ENCODE measurements at regions not wholly inside any gene's neighbourhood (a gene's known extent, or its start where the extent isn't known, plus 50 kb on each side); places are given as distances from the start of the nearest gene placed in this dataset.

- no peak overlapping the region for H3K4me3 ChIP-seq (ENCODE audit: control insufficient read depth in 1 of 7, extremely low read depth in 1 of 7, insufficient read depth in 4 of 7, low read depth in 2 of 7, low read length in 6 of 7)
- no peak overlapping the region for H3K27ac ChIP-seq (ENCODE audit: insufficient read depth in 1 of 2, low read depth in 1 of 2, low read length in 2 of 2, poor library complexity in 1 of 2, severe bottlenecking in 2 of 2)
- no peaks in the 10 kb centered on the region for H3K36me3 ChIP-seq (ENCODE audit: control insufficient read depth in 4 of 4, insufficient read depth in 4 of 4, low read length in 3 of 4)
- H3K4me1 ChIP-seq (ENCODE audit: control extremely low read depth in 1 of 4, control insufficient read depth in 4 of 4, insufficient read depth in 4 of 4, low read length in 3 of 4) = no peaks in the 10 kb centered on the region
- no peaks in the 10 kb centered on the region for H3K9me3 ChIP-seq (ENCODE audit: control extremely low read depth in 1 of 5, control insufficient read depth in 4 of 5, insufficient read depth in 2 of 5, low read depth in 1 of 5, low read length in 4 of 5)
- WGBS (ENCODE audit: insufficient coverage) = 100% methylated on average over 3 of the region's 5 CpGs
- no peak for DNase-seq
- CTCF ChIA-PET = no interaction called here
- POLR2A ChIA-PET = no interaction called here
- H3K27me3 ChIP-seq (replicated peaks in 2 of 5; ENCODE audit: control insufficient read depth in 4 of 5, insufficient read depth in 5 of 5, low read length in 4 of 5) = no peaks in the 10 kb centered on the region
These were observed 183.1 kb downstream of the NMUR2 start for GRCh38 chr5:152221721-152222629.

DNA sequence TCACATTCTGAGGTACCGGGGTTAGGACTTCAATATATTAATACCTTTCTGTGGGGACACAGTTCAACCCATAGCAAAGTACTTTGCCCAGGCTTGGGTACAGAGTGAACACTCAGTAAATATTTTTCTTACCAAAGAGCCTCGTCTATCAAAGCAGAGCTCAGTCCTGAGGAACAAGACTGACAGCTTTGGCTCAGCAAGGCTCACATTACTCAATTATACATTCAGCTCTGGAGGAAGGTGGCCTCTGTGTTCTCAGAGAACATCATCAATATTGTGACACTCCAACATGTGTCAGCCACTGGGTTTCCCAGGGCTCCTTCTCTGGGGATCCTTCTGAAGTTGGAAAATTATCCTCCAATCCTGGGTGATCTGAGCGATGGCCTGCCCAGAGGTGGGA, 186.4 kb downstream of the NMUR2 start:
- Histone ChIP-seq H3K4me1 (ENCODE audit: control extremely low read depth in 1 of 4, control insufficient read depth in 4 of 4, insufficient read depth in 4 of 4, low read length in 3 of 4) (no peaks in the 10 kb centered on the region), H3K27me3 (replicated peaks in 2 of 5; ENCODE audit: control insufficient read depth in 4 of 5, insufficient read depth in 5 of 5, low read length in 4 of 5) (no peaks in the 10 kb centered on the region), H3K9me3 (ENCODE audit: control extremely low read depth in 1 of 5, control insufficient read depth in 4 of 5, insufficient read depth in 2 of 5, low read depth in 1 of 5, low read length in 4 of 5) (no peaks in the 10 kb centered on the region), H3K27ac (ENCODE audit: insufficient read depth in 1 of 2, low read depth in 1 of 2, low read length in 2 of 2, poor library complexity in 1 of 2, severe bottlenecking in 2 of 2) (no peak overlapping the region), H3K36me3 (ENCODE audit: control insufficient read depth in 4 of 4, insufficient read depth in 4 of 4, low read length in 3 of 4) (no peaks in the 10 kb centered on the region), H3K4me3 (ENCODE audit: control insufficient read depth in 1 of 7, extremely low read depth in 1 of 7, insufficient read depth in 4 of 7, low read depth in 2 of 7, low read length in 6 of 7) (no peak overlapping the region)
- DNase-seq = no peak
- ChIA-PET CTCF (no interaction called here), POLR2A (no interaction called here)
- 87% methylated on average over 3 of the region's 3 CpGs for WGBS (ENCODE audit: insufficient coverage)

GRCh38 chr5:152205804-152206203, 199.3 kb downstream of the NMUR2 start:
- Histone ChIP-seq H3K4me3 (ENCODE audit: control insufficient read depth in 1 of 7, extremely low read depth in 1 of 7, insufficient read depth in 4 of 7, low read depth in 2 of 7, low read length in 6 of 7) (no peak overlapping the region), H3K9me3 (ENCODE audit: control extremely low read depth in 1 of 5, control insufficient read depth in 4 of 5, insufficient read depth in 2 of 5, low read depth in 1 of 5, low read length in 4 of 5) (no peaks in the 10 kb centered on the region), H3K27ac (ENCODE audit: insufficient read depth in 1 of 2, low read depth in 1 of 2, low read length in 2 of 2, poor library complexity in 1 of 2, severe bottlenecking in 2 of 2) (no peak overlapping the region), H3K27me3 (replicated peaks in 2 of 5; ENCODE audit: control insufficient read depth in 4 of 5, insufficient read depth in 5 of 5, low read length in 4 of 5) (no peaks in the 10 kb centered on the region), H3K36me3 (ENCODE audit: control insufficient read depth in 4 of 4, insufficient read depth in 4 of 4, low read length in 3 of 4) (no peaks in the 10 kb centered on the region), H3K4me1 (ENCODE audit: control extremely low read depth in 1 of 4, control insufficient read depth in 4 of 4, insufficient read depth in 4 of 4, low read length in 3 of 4) (no peaks in the 10 kb centered on the region)
- no CpG with 5 or more reads among the region's 1 CpG for WGBS (ENCODE audit: insufficient coverage)
- no peak for DNase-seq
- ChIA-PET POLR2A (no interaction called here), CTCF (no interaction called here)

- Histone ChIP-seq H3K4me1 (ENCODE audit: control extremely low read depth in 1 of 4, control insufficient read depth in 4 of 4, insufficient read depth in 4 of 4, low read length in 3 of 4) (no peaks in the 10 kb centered on the region), H3K36me3 (ENCODE audit: control insufficient read depth in 4 of 4, insufficient read depth in 4 of 4, low read length in 3 of 4) (no peaks in the 10 kb centered on the region), H3K27me3 (replicated peaks in 2 of 5; ENCODE audit: control insufficient read depth in 4 of 5, insufficient read depth in 5 of 5, low read length in 4 of 5) (no peaks in the 10 kb centered on the region), H3K4me3 (ENCODE audit: control insufficient read depth in 1 of 7, extremely low read depth in 1 of 7, insufficient read depth in 4 of 7, low read depth in 2 of 7, low read length in 6 of 7) (no peak overlapping the region), H3K27ac (ENCODE audit: insufficient read depth in 1 of 2, low read depth in 1 of 2, low read length in 2 of 2, poor library complexity in 1 of 2, severe bottlenecking in 2 of 2) (no peak overlapping the region), H3K9me3 (ENCODE audit: control extremely low read depth in 1 of 5, control insufficient read depth in 4 of 5, insufficient read depth in 2 of 5, low read depth in 1 of 5, low read length in 4 of 5) (no peaks in the 10 kb centered on the region)
- CTCF ChIA-PET = no interaction called here
- 90% methylated on average over 1 of the region's 1 CpG for WGBS (ENCODE audit: insufficient coverage)
- no peak for DNase-seq
- POLR2A ChIA-PET = no interaction called here
These were observed 202.8 kb downstream of the NMUR2 start for GRCh38 chr5:152202321-152202720.

DNA sequence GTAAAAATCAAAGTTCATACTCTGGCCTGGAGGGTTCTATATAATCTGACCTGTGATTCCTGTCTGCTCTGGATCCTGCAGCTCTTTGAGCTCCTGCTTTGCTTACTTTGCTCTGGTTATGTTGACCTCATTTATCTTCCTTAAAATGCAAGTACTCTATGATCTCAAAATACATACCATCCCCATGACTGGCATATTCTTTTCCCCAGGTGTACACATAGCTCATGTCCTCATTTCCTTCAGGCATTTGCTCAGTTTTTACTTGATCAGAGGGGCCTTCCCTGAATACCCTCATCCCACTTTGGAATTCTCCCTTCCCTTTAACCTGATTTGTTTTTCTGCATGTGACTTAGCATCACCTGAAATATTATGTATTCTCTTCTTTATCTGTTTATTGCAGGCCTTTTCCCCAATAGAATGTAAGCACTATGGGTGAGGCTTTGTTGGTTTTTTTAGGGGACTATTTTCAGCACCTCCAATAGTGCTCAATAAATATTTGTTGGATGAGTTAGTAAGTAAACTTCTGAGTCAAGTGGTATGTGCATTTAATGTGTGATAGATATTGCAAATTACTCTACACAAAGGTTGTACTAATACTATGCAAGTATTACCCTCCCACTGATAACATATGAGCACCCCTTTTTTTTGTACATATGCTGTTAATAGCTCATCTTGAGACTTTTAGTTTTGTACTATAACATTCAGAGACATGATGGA, 211.5 kb downstream of the NMUR2 start:
- H3K27ac ChIP-seq (ENCODE audit: insufficient read depth in 1 of 2, low read depth in 1 of 2, low read length in 2 of 2, poor library complexity in 1 of 2, severe bottlenecking in 2 of 2) = no peak overlapping the region
- peaks cover 0 to 2% (median 0%) of the 10 kb centered on the region in 5 experiments for H3K9me3 ChIP-seq (ENCODE audit: control extremely low read depth in 1 of 5, control insufficient read depth in 4 of 5, insufficient read depth in 2 of 5, low read depth in 1 of 5, low read length in 4 of 5)
- DNase-seq = no peak
- ChIA-PET POLR2A (no interaction called here), CTCF (no interaction called here)
- no peaks in the 10 kb centered on the region for H3K36me3 ChIP-seq (ENCODE audit: control insufficient read depth in 4 of 4, insufficient read depth in 4 of 4, low read length in 3 of 4)
- no peak overlapping the region for H3K4me3 ChIP-seq (ENCODE audit: control insufficient read depth in 1 of 7, extremely low read depth in 1 of 7, insufficient read depth in 4 of 7, low read depth in 2 of 7, low read length in 6 of 7)
- H3K4me1 ChIP-seq (ENCODE audit: control extremely low read depth in 1 of 4, control insufficient read depth in 4 of 4, insufficient read depth in 4 of 4, low read length in 3 of 4) = no peaks in the 10 kb centered on the region
- H3K27me3 ChIP-seq (replicated peaks in 2 of 5; ENCODE audit: control insufficient read depth in 4 of 5, insufficient read depth in 5 of 5, low read length in 4 of 5) = no peaks in the 10 kb centered on the region

DNA sequence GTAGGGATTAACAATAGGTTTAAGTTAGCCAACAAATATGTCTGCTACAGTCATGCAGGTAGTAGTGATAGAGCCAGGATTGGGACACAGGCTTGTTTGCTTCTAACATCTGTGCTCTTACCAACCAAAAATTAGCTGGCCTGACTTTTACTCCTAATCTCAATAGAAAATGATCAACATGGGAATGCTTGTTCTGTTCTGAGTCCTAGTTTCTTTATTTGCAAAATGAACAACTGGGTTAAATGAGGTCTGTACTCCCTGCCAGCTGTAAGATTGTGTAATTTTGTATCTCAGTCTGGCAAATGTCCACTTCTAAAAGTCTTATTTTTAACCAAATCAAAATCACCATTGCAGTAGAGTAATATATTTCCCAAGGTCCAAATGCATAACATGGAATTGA, 216.8 kb downstream of the NMUR2 start:
- POLR2A ChIA-PET = no interaction called here
- Histone ChIP-seq H3K36me3 (ENCODE audit: control insufficient read depth in 4 of 4, insufficient read depth in 4 of 4, low read length in 3 of 4) (no peaks in the 10 kb centered on the region), H3K9me3 (ENCODE audit: control extremely low read depth in 1 of 5, control insufficient read depth in 4 of 5, insufficient read depth in 2 of 5, low read depth in 1 of 5, low read length in 4 of 5) (peaks cover 0 to 2% (median 0%) of the 10 kb centered on the region in 5 experiments), H3K4me1 (ENCODE audit: control extremely low read depth in 1 of 4, control insufficient read depth in 4 of 4, insufficient read depth in 4 of 4, low read length in 3 of 4) (no peaks in the 10 kb centered on the region), H3K27me3 (replicated peaks in 2 of 5; ENCODE audit: control insufficient read depth in 4 of 5, insufficient read depth in 5 of 5, low read length in 4 of 5) (no peaks in the 10 kb centered on the region), H3K4me3 (ENCODE audit: control insufficient read depth in 1 of 7, extremely low read depth in 1 of 7, insufficient read depth in 4 of 7, low read depth in 2 of 7, low read length in 6 of 7) (no peak overlapping the region), H3K27ac (ENCODE audit: insufficient read depth in 1 of 2, low read depth in 1 of 2, low read length in 2 of 2, poor library complexity in 1 of 2, severe bottlenecking in 2 of 2) (no peak overlapping the region)
- no peak for DNase-seq
- CTCF ChIA-PET = no interaction called here

DNA sequence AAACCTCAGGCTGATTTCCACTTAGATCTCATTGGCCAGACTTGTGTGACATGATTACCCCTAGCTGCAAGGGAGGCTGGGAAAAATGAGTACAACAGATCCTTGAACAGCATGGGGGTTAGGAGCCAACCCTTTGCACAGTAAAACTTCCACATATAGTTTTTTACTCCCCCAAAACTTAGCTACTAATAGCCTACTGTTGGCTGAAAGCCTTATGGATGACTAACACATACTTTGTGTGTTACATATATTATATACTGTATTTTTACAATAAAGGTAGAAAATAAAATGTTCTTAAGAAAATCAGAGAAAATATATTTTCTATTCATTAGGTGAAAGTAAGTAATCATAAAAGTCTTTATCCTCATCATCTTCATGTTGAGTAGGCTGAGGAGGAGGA, 217.4 kb downstream of the NMUR2 start:
- POLR2A ChIA-PET = no interaction called here
- Histone ChIP-seq H3K9me3 (ENCODE audit: control extremely low read depth in 1 of 5, control insufficient read depth in 4 of 5, insufficient read depth in 2 of 5, low read depth in 1 of 5, low read length in 4 of 5) (peaks cover 0 to 2% (median 0%) of the 10 kb centered on the region in 5 experiments), H3K4me3 (ENCODE audit: control insufficient read depth in 1 of 7, extremely low read depth in 1 of 7, insufficient read depth in 4 of 7, low read depth in 2 of 7, low read length in 6 of 7) (no peak overlapping the region), H3K4me1 (ENCODE audit: control extremely low read depth in 1 of 4, control insufficient read depth in 4 of 4, insufficient read depth in 4 of 4, low read length in 3 of 4) (no peaks in the 10 kb centered on the region), H3K27ac (ENCODE audit: insufficient read depth in 1 of 2, low read depth in 1 of 2, low read length in 2 of 2, poor library complexity in 1 of 2, severe bottlenecking in 2 of 2) (no peak overlapping the region), H3K27me3 (replicated peaks in 2 of 5; ENCODE audit: control insufficient read depth in 4 of 5, insufficient read depth in 5 of 5, low read length in 4 of 5) (no peaks in the 10 kb centered on the region), H3K36me3 (ENCODE audit: control insufficient read depth in 4 of 4, insufficient read depth in 4 of 4, low read length in 3 of 4) (no peaks in the 10 kb centered on the region)
- DNase-seq = no peak
- CTCF ChIA-PET = no interaction called here
